ENCODE measurements at regions not wholly inside any gene's neighbourhood (a gene's known extent, or its start where the extent isn't known, plus 50 kb on each side); places are given as distances from the start of the nearest gene placed in this dataset.

GRCh38 chr7:41438705-41439514 lies 264.0 kb downstream of the INHBA start:
- TF ChIP-seq CTCF (IDR thresholded peaks at IDR 0.05 in 8 of 11, conservative IDR thresholded peaks at IDR 0.05 in 3 of 11) (no peak), POLR2AphosphoS5 (IDR thresholded peaks at IDR 0.05) (no peak)
